GM12878 (cell line): ENCODE measurements at regions not wholly inside any gene's neighbourhood (a gene's known extent, or its start where the extent isn't known, plus 50 kb on each side); places are given as distances from the start of the nearest gene placed in this dataset.

Experiments
- ATAC-seq: fragments of 200-7000 bp; cut with Tn5 transposase; 3 replicates; pipeline ENCODE4 v1.9.1; 2020; ENCODE audit warnings: mild to moderate bottlenecking, moderate library complexity
- BruUV-seq: library from RNA; stranded (reverse); fragments of 400-500 nt; replicated peaks from 2 replicates; lab custom pipeline; 2021; lab: Mats Ljungman, UMichigan
- CTCF ChIA-PET: fragments of 300-600 bp; sonication (Branson Sonifier 250); formaldehyde crosslinking; extraction: SDS; loops from one replicate; lab custom pipeline; 2021; ENCODE audit warnings: inconsistent platforms; lab: Yijun Ruan, JAX
- POLR2A ChIA-PET: fragments of 350-600 bp; formaldehyde crosslinking; extraction: SDS; loops from one replicate; lab custom pipeline; 2021; ENCODE audit warnings: inconsistent platforms; lab: Charles Lee
- RAD21 ChIA-PET: fragments of 300-600 bp; sonication (Branson Sonifier 250); formaldehyde crosslinking; loops from one replicate; lab custom pipeline; 2023; ENCODE audit warnings: antibody characterized with exemption; ENCODE audit not compliant: unreplicated experiment; lab: Charles Lee
- SMC1A ChIA-PET: fragments of 300-600 bp; sonication (Branson Sonifier 250); formaldehyde crosslinking; loops from one replicate; lab custom pipeline; 2023; ENCODE audit not compliant: unreplicated experiment, uncharacterized antibody; lab: Charles Lee
- DNase-seq: peaks from one replicate; pipeline ENCODE4 v3.0.0-alpha.2; 2011; ENCODE audit warnings: low read depth, low spot score
- FAIRE-seq: peaks from 3 replicates; lab custom pipeline; 2011; peaks lifted over from hg19 to GRCh38; lab: Jason Lieb, UNC
- H2AFZ ChIP-seq: 2 replicates; pipeline ENCODE4 v1.6.0; 2011; ENCODE audit warnings: low read depth, low read length, control low read depth; ENCODE audit not compliant: control insufficient read depth
- H3K27ac ChIP-seq: 2 replicates; pipeline ENCODE4 v1.5.1; 2011; ENCODE audit warnings: control low read depth; ENCODE audit not compliant: control insufficient read depth, insufficient read depth
- H3K27me3 ChIP-seq, 2 experiments: replicated peaks in 1 of 2; 2 replicates each; pipeline versions ENCODE4 v1.6.0 to v1.6.1; 2011; ENCODE audit warnings: low read length in 1 of 2; ENCODE audit not compliant: control insufficient read depth in 2 of 2, insufficient read depth in 2 of 2
- H3K36me3 ChIP-seq, 2 experiments: 2 replicates each; pipeline ENCODE4 v1.5.1; 2011; ENCODE audit warnings: low read length in 1 of 2; ENCODE audit not compliant: control insufficient read depth in 2 of 2, insufficient read depth in 2 of 2
- H3K4me1 ChIP-seq: 2 replicates; pipeline ENCODE4 v1.6.1; 2011; ENCODE audit warnings: mild to moderate bottlenecking, low read length, moderate library complexity, mixed read lengths; ENCODE audit not compliant: control insufficient read depth, insufficient read depth
- H3K4me2 ChIP-seq: 2 replicates; pipeline ENCODE4 v1.6.0; 2011; ENCODE audit warnings: control low read depth; ENCODE audit not compliant: control insufficient read depth, insufficient read depth
- H3K4me3 ChIP-seq: fragments of 200-600 bp; sonication (generic); 2 replicates; pipeline ENCODE4 v1.5.1; 2016
- H3K79me2 ChIP-seq: 2 replicates; pipeline ENCODE4 v1.6.0; 2011; ENCODE audit warnings: low read length; ENCODE audit not compliant: control insufficient read depth, insufficient read depth
- H3K9ac ChIP-seq: 2 replicates; pipeline ENCODE4 v1.8.0; 2011; ENCODE audit warnings: low read length, control low read depth, mixed read lengths; ENCODE audit not compliant: control insufficient read depth, insufficient read depth
- H3K9me3 ChIP-seq: replicated peaks from 3 replicates; pipeline ENCODE4 v1.5.1; 2011; ENCODE audit warnings: mild to moderate bottlenecking, low read length; ENCODE audit not compliant: control insufficient read depth, insufficient read depth
- H4K20me1 ChIP-seq: 2 replicates; pipeline ENCODE4 v1.6.0; 2011; ENCODE audit not compliant: control insufficient read depth, insufficient read depth
- MEF2B ChIP-seq: fragments of 450-650 bp; IDR thresholded peaks from 2 replicates; pipeline ENCODE4 v1.6.1; 2018; ENCODE audit warnings: mild to moderate bottlenecking, moderate library complexity; ENCODE audit not compliant: partially characterized antibody, poor library complexity, severe bottlenecking
- ZNF622 ChIP-seq: fragments of 450-650 bp; IDR thresholded peaks from 2 replicates; pipeline ENCODE4 v1.6.1; 2017; ENCODE audit warnings: mild to moderate bottlenecking, inconsistent platforms
- WGBS: methylation state at CpG from one replicate; pipeline ENCODE4 v1.1.6; 2016; ENCODE audit warnings: low lambda C conversion rate; ENCODE audit not compliant: insufficient replicate concordance, insufficient coverage; ENCODE audit errors: missing lambda C conversion rate; 5-methylcytosine and 5-hydroxymethylcytosine counted together
- in situ Hi-C: fragments of 300-500 bp; cut with MboI; formaldehyde crosslinking; loops from 9 replicates; pipeline ENCODE4 v1.14.3; 2018; ENCODE audit warnings: mixed read lengths
- intact Hi-C: fragments of 100-400 bp; cut with micrococcal nuclease; formaldehyde crosslinking; loops from one replicate; pipeline ENCODE4 v1.14.2; 2022; ENCODE audit not compliant: unreplicated experiment
- TF ChIP-seq, protein P1 (sequence below): IDR thresholded peaks from 2 replicates; pipeline ENCODE4 v1.6.1; 2012; ENCODE audit warnings: low read depth, low read length, improper control_type of control experiment
- TF ChIP-seq, protein P2 (sequence below): IDR thresholded peaks from 2 replicates; pipeline ENCODE4 v1.6.1; 2012; ENCODE audit warnings: low read length, inconsistent platforms
- TF ChIP-seq, protein P3 (sequence below): fragments of 450-650 bp; IDR thresholded peaks from 2 replicates; pipeline ENCODE4 v1.6.1; 2014; ENCODE audit warnings: mild to moderate bottlenecking
- TF ChIP-seq, protein P4 (sequence below): fragments of 450-650 bp; formaldehyde crosslinking; IDR thresholded peaks from 2 replicates; pipeline ENCODE4 v1.4.0; 2022; ENCODE audit warnings: mild to moderate bottlenecking, moderate library complexity
- TF ChIP-seq, protein P5 (sequence below): IDR thresholded peaks from 2 replicates; pipeline ENCODE4 v1.6.1; 2011; ENCODE audit warnings: low read depth, mild to moderate bottlenecking, low read length, moderate library complexity, borderline replicate concordance; ENCODE audit errors: extremely low read depth

DNA sequence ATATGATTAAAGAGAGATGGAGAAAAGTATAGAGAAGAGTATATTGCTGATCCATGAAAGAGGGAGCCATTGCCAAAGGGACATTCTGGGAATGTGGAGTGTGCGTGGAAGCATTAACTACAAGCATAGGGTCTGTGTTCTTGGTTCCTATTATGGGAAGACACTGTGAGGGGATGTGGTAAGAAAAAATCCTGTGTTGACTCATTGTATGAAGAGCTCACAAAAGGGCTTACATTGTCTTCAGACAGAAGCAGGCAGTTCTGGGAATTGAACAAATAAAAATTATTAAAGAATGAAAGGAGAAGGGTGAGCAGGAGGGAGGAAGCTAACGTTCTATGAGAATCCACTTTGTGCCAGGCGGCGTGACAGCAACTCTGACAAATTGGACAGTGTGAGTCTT is 250.4 kb upstream of the CHD1 start (continued):
- TF ChIP-seq, protein P1, sequence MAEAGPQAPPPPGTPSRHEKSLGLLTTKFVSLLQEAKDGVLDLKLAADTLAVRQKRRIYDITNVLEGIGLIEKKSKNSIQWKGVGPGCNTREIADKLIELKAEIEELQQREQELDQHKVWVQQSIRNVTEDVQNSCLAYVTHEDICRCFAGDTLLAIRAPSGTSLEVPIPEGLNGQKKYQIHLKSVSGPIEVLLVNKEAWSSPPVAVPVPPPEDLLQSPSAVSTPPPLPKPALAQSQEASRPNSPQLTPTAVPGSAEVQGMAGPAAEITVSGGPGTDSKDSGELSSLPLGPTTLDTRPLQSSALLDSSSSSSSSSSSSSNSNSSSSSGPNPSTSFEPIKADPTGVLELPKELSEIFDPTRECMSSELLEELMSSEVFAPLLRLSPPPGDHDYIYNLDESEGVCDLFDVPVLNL, result no peak

DNA sequence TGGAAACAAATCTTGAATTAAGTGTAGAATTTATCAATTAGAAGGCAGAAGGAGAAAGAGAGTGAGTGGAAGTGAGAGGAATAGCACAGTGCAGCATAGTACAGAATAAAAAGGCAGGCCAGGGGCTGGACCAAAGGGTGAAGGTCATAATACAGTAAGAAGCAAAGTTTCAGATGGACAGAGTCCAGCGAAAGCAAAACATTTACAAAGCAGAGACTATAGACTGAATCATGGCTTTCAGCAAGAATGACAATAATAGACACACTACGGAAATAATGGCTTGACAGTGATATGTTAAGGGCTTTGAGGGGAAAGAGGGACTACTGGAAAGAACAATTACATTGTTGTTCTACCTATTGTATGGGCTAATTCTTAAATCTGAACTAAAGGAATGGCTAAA is 249.0 kb upstream of the CHD1 start:
- H3K36me3 ChIP-seq, result no peaks in the 10 kb centered on the region
- no peak overlapping the region for H3K4me2 ChIP-seq
- DNase-seq (no peak), FAIRE-seq (no peak), ATAC-seq (no peak)
- WGBS, result 15% methylated on average over 2 of the region's 2 CpGs
- intact Hi-C loops (no loop called here), in situ Hi-C loops (no loop called here)
- H3K4me3 ChIP-seq, result no peak overlapping the region
- RAD21 ChIA-PET, result no interaction called here
- no peaks in the 10 kb centered on the region; a peak in 1 of 4 replicates for H3K27me3 ChIP-seq
- H4K20me1 ChIP-seq, result no peaks in the 10 kb centered on the region
- no peaks in the 10 kb centered on the region for H3K4me1 ChIP-seq
- BruUV-seq, result no TSS peak
- no peak overlapping the region for H3K27ac ChIP-seq
- TF ChIP-seq ZNF622, result no peak
- no peak for TF ChIP-seq MEF2B
- no peak overlapping the region for H2AFZ ChIP-seq
- CTCF ChIA-PET, result no interaction called here
- POLR2A ChIA-PET, result no interaction called here
- no peaks in the 10 kb centered on the region for H3K9me3 ChIP-seq
- no peak overlapping the region for H3K9ac ChIP-seq
- SMC1A ChIA-PET, result interaction anchor here (1.0 kb wide), 1 partner anchor 10 kb away, joined by 3 read pairs; no protein-coding TSS in a partner anchor
- H3K79me2 ChIP-seq, result no peaks in the 10 kb centered on the region

DNA sequence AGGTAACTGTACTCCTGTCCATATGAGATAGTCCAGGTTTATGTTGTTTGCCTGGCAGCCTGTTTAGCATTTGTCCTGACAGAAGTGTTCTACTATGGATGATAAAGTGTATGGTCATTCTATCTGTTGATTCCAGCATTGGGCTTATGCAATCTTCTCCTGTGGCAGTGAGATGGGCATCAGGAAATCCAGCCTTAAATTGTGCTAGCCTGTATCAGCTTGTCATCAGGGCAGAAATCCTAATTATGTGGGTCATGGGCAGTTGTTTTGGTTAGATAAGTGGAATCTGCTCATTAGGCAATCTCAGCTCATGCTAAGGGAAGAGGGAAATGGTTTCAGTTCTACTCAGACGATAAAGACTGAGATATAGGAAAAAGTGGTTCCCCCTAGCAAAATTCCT is 247.4 kb upstream of the CHD1 start:
- intact Hi-C loops (no loop called here), in situ Hi-C loops (no loop called here)
- DNase-seq (no peak), FAIRE-seq (no peak), ATAC-seq (no peak)
- H3K4me3 ChIP-seq, result no peak overlapping the region
- SMC1A ChIA-PET, result no interaction called here
- no peak overlapping the region for H3K27ac ChIP-seq
- no TSS peak for BruUV-seq
- CTCF ChIA-PET, result interaction anchor here (1.2 to 1.6 kb wide), 2 partner anchors 9 to 12 kb away, joined by 3 read pairs; no protein-coding TSS in a partner anchor
- H3K27me3 ChIP-seq, result no peaks in the 10 kb centered on the region; a peak in 1 of 4 replicates
- H3K9me3 ChIP-seq, result no peaks in the 10 kb centered on the region
- POLR2A ChIA-PET, result interaction anchor here (0.5 kb wide), 1 partner anchor 820 kb away, joined by 3 read pairs; no protein-coding TSS in a partner anchor
- no peaks in the 10 kb centered on the region for H3K36me3 ChIP-seq
- H3K4me1 ChIP-seq, result no peaks in the 10 kb centered on the region
- H2AFZ ChIP-seq, result no peak overlapping the region
- H4K20me1 ChIP-seq, result no peaks in the 10 kb centered on the region
- RAD21 ChIA-PET, result no interaction called here
- WGBS, result 0% methylated on average over 1 of the region's 1 CpG
- H3K79me2 ChIP-seq, result no peaks in the 10 kb centered on the region
- H3K4me2 ChIP-seq, result no peak overlapping the region
- H3K9ac ChIP-seq, result no peak overlapping the region
- TF ChIP-seq, protein P2, sequence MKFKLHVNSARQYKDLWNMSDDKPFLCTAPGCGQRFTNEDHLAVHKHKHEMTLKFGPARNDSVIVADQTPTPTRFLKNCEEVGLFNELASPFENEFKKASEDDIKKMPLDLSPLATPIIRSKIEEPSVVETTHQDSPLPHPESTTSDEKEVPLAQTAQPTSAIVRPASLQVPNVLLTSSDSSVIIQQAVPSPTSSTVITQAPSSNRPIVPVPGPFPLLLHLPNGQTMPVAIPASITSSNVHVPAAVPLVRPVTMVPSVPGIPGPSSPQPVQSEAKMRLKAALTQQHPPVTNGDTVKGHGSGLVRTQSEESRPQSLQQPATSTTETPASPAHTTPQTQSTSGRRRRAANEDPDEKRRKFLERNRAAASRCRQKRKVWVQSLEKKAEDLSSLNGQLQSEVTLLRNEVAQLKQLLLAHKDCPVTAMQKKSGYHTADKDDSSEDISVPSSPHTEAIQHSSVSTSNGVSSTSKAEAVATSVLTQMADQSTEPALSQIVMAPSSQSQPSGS, result no peak
- TF ChIP-seq, protein P3, sequence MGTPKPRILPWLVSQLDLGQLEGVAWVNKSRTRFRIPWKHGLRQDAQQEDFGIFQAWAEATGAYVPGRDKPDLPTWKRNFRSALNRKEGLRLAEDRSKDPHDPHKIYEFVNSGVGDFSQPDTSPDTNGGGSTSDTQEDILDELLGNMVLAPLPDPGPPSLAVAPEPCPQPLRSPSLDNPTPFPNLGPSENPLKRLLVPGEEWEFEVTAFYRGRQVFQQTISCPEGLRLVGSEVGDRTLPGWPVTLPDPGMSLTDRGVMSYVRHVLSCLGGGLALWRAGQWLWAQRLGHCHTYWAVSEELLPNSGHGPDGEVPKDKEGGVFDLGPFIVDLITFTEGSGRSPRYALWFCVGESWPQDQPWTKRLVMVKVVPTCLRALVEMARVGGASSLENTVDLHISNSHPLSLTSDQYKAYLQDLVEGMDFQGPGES, result no peak
- TF ChIP-seq, protein P4, sequence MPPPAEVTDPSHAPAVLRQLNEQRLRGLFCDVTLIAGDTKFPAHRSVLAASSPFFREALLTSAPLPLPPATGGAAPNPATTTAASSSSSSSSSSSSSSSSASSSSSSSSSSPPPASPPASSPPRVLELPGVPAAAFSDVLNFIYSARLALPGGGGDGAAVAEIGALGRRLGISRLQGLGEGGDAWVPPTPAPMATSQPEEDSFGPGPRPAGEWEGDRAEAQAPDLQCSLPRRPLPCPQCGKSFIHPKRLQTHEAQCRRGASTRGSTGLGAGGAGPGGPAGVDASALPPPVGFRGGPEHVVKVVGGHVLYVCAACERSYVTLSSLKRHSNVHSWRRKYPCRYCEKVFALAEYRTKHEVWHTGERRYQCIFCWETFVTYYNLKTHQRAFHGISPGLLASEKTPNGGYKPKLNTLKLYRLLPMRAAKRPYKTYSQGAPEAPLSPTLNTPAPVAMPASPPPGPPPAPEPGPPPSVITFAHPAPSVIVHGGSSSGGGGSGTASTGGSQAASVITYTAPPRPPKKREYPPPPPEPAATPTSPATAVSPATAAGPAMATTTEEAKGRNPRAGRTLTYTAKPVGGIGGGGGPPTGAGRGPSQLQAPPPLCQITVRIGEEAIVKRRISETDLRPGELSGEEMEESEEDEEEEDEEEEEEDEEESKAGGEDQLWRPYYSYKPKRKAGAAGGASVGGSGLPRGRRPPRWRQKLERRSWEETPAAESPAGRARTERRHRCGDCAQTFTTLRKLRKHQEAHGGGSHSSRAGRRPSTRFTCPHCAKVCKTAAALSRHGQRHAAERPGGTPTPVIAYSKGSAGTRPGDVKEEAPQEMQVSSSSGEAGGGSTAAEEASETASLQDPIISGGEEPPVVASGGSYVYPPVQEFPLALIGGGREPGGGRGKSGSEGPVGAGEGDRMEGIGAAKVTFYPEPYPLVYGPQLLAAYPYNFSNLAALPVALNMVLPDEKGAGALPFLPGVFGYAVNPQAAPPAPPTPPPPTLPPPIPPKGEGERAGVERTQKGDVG (CRISPR knock-in tag), result no peak
- TF ChIP-seq, protein P5, sequence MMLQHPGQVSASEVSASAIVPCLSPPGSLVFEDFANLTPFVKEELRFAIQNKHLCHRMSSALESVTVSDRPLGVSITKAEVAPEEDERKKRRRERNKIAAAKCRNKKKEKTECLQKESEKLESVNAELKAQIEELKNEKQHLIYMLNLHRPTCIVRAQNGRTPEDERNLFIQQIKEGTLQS, result no peak
